ENCODE measurements at regions not wholly inside any gene's neighbourhood (a gene's known extent, or its start where the extent isn't known, plus 50 kb on each side); places are given as distances from the start of the nearest gene placed in this dataset.

DNA sequence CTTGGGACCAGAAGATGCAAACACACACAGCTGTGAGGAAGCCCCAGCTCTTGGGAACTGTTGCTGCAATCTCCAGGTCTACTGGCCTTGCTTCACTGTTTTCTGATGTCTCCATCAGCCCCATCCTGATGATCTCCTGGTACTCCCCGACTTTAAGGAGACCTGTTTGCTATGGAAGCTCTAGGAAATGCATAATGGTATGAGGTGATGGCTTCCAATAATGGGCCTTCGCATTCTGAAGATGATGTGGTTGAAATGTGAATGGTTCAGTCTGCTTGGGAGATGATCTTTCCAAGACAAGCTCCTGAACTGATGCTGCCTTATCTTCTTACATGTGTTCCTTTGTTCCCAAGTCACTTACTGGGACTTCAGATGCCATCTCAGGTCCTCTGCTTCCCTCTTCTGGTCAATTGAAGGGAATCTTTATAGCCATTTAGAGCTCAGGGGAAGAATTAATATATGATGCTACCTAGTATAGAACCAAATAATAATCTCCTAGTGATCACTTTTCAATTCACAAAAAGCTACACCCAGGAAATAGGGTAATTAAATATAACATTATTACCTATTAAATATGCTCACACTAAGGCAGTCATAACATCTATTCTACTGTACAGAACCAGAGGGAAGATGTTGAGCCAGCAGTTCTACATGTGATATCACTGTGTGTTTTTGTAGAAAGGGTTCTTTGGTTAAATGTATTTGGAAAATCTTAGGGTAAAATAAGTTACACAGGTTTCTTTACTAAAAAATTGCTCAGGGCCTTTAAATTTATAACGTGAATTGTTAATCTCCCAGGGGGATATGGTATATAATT, 73.9 kb upstream of the VTCN1 start:
- Histone ChIP-seq H3K36me3 (no peaks in the 10 kb centered on the region), H3K4me3 (no peak overlapping the region), H3K27ac (no peak overlapping the region), H3K4me1 (no peaks in the 10 kb centered on the region), H3K9me3 (no peaks in the 10 kb centered on the region), H3K27me3 (no peaks in the 10 kb centered on the region)
- TF ChIP-seq, protein P1, sequence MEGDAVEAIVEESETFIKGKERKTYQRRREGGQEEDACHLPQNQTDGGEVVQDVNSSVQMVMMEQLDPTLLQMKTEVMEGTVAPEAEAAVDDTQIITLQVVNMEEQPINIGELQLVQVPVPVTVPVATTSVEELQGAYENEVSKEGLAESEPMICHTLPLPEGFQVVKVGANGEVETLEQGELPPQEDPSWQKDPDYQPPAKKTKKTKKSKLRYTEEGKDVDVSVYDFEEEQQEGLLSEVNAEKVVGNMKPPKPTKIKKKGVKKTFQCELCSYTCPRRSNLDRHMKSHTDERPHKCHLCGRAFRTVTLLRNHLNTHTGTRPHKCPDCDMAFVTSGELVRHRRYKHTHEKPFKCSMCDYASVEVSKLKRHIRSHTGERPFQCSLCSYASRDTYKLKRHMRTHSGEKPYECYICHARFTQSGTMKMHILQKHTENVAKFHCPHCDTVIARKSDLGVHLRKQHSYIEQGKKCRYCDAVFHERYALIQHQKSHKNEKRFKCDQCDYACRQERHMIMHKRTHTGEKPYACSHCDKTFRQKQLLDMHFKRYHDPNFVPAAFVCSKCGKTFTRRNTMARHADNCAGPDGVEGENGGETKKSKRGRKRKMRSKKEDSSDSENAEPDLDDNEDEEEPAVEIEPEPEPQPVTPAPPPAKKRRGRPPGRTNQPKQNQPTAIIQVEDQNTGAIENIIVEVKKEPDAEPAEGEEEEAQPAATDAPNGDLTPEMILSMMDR (IDR thresholded peaks at IDR 0.05): peak in 4 of 6 experiments; percentile 6 to 84 (median 82)
- TF ChIP-seq POLR2A (IDR thresholded peaks at IDR 0.05): no peak
- DNase-seq: peak in 1 of 3 donors; percentile 47

DNA sequence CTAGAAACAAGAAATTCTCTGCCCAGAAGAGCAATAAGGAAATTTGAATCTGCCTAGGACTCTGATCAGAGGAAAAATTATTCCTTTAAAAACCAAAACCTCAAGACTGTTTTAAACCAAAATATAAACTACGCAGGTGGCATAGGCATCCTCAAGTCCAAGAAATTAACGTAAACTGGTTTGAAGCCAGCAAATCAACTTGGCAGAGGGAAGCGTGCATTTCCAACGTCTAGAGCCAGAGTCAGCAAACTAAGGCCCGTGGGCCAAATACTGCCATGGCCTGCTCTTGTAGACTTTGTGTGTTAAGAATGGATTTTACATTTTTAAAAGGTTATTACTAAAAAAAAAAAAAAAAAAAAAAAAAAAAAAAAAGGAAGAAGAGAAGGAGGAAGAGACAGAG, 67.8 kb upstream of the VTCN1 start:
- H3K4me1 ChIP-seq: no peaks in the 10 kb centered on the region
- H3K27me3 ChIP-seq: no peaks in the 10 kb centered on the region
- no peak overlapping the region for H3K4me3 ChIP-seq
- H3K9me3 ChIP-seq: no peaks in the 10 kb centered on the region
- no peak overlapping the region for H3K27ac ChIP-seq
- H3K36me3 ChIP-seq: no peaks in the 10 kb centered on the region
- TF ChIP-seq, protein P1 (IDR thresholded peaks at IDR 0.05): no peak
- no peak for TF ChIP-seq POLR2A (IDR thresholded peaks at IDR 0.05)
- no peak for DNase-seq

DNA sequence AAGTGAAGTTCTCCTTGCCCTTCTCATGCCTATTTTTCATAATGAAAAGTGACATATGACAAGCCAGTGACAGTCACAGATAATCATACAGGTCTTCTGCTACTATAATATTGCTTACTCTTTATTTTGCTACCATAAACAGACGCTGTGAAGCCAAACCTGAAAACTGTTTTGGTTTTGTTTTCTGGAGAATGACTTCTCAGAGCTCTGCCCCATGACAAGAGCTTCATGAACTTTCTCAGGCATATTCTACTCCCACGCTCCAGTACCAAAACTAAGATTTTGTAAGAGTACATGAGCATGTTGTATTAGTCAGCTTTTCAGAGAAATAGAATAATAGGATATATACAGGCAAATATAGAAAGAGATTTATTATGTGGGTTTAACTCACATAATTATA, 64.3 kb upstream of the VTCN1 start:
- TF ChIP-seq POLR2A (IDR thresholded peaks at IDR 0.05): no peak
- TF ChIP-seq, protein P1 (IDR thresholded peaks at IDR 0.05): no peak
- H3K9me3 ChIP-seq: no peaks in the 10 kb centered on the region
- H3K4me1 ChIP-seq: no peaks in the 10 kb centered on the region
- DNase-seq: no peak
- no peaks in the 10 kb centered on the region for H3K36me3 ChIP-seq
- no peak overlapping the region for H3K27ac ChIP-seq
- H3K4me3 ChIP-seq: no peak overlapping the region
- no peaks in the 10 kb centered on the region for H3K27me3 ChIP-seq

DNA sequence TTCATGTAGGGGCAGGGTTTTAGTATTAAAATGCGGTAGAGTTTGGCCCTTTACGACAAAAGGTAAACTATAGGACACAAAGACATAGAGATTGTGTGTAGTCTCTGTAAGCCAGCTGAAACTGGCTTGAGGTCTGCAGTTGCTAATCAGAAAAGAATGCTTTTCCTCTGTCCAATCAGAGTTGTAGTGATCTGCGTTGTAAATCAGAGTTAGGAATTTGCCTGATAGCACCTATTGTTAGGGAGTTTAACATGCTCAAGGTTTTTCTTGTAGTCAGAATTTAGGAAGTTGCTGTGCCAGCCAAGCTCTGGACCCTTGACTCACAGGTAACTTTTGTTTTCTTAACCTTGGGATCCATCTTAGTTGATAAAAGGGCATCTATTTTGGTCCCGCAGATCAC, 61.2 kb upstream of the VTCN1 start:
- H3K27me3 ChIP-seq: no peaks in the 10 kb centered on the region
- no peaks in the 10 kb centered on the region for H3K4me1 ChIP-seq
- no peaks in the 10 kb centered on the region for H3K36me3 ChIP-seq
- no peak overlapping the region for H3K27ac ChIP-seq
- DNase-seq: no peak
- no peaks in the 10 kb centered on the region for H3K9me3 ChIP-seq
- TF ChIP-seq, protein P1 (IDR thresholded peaks at IDR 0.05): no peak
- no peak for TF ChIP-seq POLR2A (IDR thresholded peaks at IDR 0.05)
- no peak overlapping the region for H3K4me3 ChIP-seq

GRCh38 chr1:117271129-117271528, 60.4 kb upstream of the VTCN1 start:
- no peak for DNase-seq
- TF ChIP-seq, protein P1 (IDR thresholded peaks at IDR 0.05): no peak
- no peak for TF ChIP-seq POLR2A (IDR thresholded peaks at IDR 0.05)
- H3K36me3 ChIP-seq: no peaks in the 10 kb centered on the region
- H3K4me1 ChIP-seq: no peaks in the 10 kb centered on the region
- no peak overlapping the region for H3K4me3 ChIP-seq
- H3K9me3 ChIP-seq: no peaks in the 10 kb centered on the region
- no peak overlapping the region for H3K27ac ChIP-seq
- no peaks in the 10 kb centered on the region for H3K27me3 ChIP-seq
